ENCODE measurements at regions not wholly inside any gene's neighbourhood (a gene's known extent, or its start where the extent isn't known, plus 50 kb on each side); places are given as distances from the start of the nearest gene placed in this dataset.

DNA sequence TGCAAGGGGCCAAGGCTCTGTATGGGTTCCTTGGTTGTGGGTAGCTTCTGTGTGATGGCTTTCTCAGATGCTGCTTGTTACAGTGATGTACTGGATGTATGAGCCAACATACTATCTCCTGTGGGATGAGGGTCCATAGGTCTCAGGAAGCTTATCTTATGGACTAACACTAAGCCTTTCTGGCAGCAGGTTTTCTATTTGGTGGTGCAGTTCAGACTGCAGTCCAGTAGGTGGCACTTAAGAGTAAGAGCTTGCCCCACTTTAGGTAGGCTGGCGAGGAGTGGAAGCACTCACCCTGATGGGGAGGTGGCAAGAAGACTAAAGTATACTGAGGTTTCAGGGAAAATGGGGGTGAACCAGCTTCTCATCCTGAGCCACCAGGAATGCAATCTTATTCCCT lies 306.7 kb upstream of the MAOA start:
- TF ChIP-seq, protein P1, sequence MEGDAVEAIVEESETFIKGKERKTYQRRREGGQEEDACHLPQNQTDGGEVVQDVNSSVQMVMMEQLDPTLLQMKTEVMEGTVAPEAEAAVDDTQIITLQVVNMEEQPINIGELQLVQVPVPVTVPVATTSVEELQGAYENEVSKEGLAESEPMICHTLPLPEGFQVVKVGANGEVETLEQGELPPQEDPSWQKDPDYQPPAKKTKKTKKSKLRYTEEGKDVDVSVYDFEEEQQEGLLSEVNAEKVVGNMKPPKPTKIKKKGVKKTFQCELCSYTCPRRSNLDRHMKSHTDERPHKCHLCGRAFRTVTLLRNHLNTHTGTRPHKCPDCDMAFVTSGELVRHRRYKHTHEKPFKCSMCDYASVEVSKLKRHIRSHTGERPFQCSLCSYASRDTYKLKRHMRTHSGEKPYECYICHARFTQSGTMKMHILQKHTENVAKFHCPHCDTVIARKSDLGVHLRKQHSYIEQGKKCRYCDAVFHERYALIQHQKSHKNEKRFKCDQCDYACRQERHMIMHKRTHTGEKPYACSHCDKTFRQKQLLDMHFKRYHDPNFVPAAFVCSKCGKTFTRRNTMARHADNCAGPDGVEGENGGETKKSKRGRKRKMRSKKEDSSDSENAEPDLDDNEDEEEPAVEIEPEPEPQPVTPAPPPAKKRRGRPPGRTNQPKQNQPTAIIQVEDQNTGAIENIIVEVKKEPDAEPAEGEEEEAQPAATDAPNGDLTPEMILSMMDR (tag by site-specific recombination; IDR thresholded peaks at IDR 0.05) = no peak
- no peak for TF ChIP-seq ZNF544 (tag by site-specific recombination; IDR thresholded peaks at IDR 0.05)
- no peak for TF ChIP-seq YY1 (tag by site-specific recombination; IDR thresholded peaks at IDR 0.05)
- TF ChIP-seq, protein P2, sequence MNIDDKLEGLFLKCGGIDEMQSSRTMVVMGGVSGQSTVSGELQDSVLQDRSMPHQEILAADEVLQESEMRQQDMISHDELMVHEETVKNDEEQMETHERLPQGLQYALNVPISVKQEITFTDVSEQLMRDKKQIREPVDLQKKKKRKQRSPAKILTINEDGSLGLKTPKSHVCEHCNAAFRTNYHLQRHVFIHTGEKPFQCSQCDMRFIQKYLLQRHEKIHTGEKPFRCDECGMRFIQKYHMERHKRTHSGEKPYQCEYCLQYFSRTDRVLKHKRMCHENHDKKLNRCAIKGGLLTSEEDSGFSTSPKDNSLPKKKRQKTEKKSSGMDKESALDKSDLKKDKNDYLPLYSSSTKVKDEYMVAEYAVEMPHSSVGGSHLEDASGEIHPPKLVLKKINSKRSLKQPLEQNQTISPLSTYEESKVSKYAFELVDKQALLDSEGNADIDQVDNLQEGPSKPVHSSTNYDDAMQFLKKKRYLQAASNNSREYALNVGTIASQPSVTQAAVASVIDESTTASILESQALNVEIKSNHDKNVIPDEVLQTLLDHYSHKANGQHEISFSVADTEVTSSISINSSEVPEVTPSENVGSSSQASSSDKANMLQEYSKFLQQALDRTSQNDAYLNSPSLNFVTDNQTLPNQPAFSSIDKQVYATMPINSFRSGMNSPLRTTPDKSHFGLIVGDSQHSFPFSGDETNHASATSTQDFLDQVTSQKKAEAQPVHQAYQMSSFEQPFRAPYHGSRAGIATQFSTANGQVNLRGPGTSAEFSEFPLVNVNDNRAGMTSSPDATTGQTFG (tag by site-specific recombination; IDR thresholded peaks at IDR 0.05; ENCODE audit: borderline replicate concordance) = no peak
- TF ChIP-seq KLF1 (tag by site-specific recombination; IDR thresholded peaks at IDR 0.05) = no peak
- TF ChIP-seq REPIN1 (tag by site-specific recombination; IDR thresholded peaks at IDR 0.05; ENCODE audit: low read depth) = no peak
- TF ChIP-seq, protein P3, sequence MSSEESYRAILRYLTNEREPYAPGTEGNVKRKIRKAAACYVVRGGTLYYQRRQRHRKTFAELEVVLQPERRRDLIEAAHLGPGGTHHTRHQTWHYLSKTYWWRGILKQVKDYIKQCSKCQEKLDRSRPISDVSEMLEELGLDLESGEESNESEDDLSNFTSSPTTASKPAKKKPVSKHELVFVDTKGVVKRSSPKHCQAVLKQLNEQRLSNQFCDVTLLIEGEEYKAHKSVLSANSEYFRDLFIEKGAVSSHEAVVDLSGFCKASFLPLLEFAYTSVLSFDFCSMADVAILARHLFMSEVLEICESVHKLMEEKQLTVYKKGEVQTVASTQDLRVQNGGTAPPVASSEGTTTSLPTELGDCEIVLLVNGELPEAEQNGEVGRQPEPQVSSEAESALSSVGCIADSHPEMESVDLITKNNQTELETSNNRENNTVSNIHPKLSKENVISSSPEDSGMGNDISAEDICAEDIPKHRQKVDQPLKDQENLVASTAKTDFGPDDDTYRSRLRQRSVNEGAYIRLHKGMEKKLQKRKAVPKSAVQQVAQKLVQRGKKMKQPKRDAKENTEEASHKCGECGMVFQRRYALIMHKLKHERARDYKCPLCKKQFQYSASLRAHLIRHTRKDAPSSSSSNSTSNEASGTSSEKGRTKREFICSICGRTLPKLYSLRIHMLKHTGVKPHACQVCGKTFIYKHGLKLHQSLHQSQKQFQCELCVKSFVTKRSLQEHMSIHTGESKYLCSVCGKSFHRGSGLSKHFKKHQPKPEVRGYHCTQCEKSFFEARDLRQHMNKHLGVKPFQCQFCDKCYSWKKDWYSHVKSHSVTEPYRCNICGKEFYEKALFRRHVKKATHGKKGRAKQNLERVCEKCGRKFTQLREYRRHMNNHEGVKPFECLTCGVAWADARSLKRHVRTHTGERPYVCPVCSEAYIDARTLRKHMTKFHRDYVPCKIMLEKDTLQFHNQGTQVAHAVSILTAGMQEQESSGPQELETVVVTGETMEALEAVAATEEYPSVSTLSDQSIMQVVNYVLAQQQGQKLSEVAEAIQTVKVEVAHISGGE (tag by site-specific recombination; conservative IDR thresholded peaks at IDR 0.05; ENCODE audit: low read depth) = no peak
- TF ChIP-seq ZBTB17 (tag by site-specific recombination; IDR thresholded peaks at IDR 0.05) = no peak
